Cardiac muscle cell (in vitro differentiated cells and primary cell): ENCODE measurements at regions not wholly inside any gene's neighbourhood (a gene's known extent, or its start where the extent isn't known, plus 50 kb on each side); places are given as distances from the start of the nearest gene placed in this dataset.

Experiments used
- DNase-seq, 2 donors: peaks; one replicate each; pipeline versions ENCODE4 v3.0.0 to v3.0.0-alpha.2; 2010 to 2017; ENCODE audit warnings: low read depth in 1 of 2, low spot score in 1 of 2
- H3K27ac ChIP-seq: fragments of 200-600 bp; sonication (generic); 2 replicates; pipeline ENCODE4 v1.5.1; 2016
- H3K27me3 ChIP-seq: fragments of 200-600 bp; sonication (generic); 2 replicates; pipeline ENCODE4 v1.6.0; 2016; ENCODE audit warnings: control low read depth
- H3K36me3 ChIP-seq: fragments of 200-600 bp; sonication (generic); 2 replicates; pipeline ENCODE4 v1.5.1; 2016; ENCODE audit warnings: control low read depth
- H3K4me1 ChIP-seq: fragments of 200-600 bp; sonication (generic); 2 replicates; pipeline ENCODE4 v1.8.1; 2017; ENCODE audit warnings: low read depth, mild to moderate bottlenecking, mixed run types
- H3K4me3 ChIP-seq: fragments of 200-600 bp; sonication (generic); 2 replicates; pipeline ENCODE4 v1.5.1; 2016; ENCODE audit warnings: mild to moderate bottlenecking
- H3K9me3 ChIP-seq: fragments of 200-600 bp; sonication (generic); 2 replicates; pipeline ENCODE4 v1.5.1; 2017; ENCODE audit warnings: low read depth, mild to moderate bottlenecking, control low read depth
- CTCF ChIP-seq: IDR thresholded peaks from 2 replicates; pipeline ENCODE4 v1.5.1; 2012; ENCODE audit warnings: low read depth, mild to moderate bottlenecking, low read length

GRCh38 chr4:64533637-64534036 lies 124.4 kb upstream of the TECRL start:
- DNase-seq = no peak
- TF ChIP-seq CTCF = no peak
- no peak overlapping the region for H3K27ac ChIP-seq
- H3K27me3 ChIP-seq = no peaks in the 10 kb centered on the region
- H3K36me3 ChIP-seq = no peaks in the 10 kb centered on the region
- H3K9me3 ChIP-seq = no peaks in the 10 kb centered on the region
- H3K4me1 ChIP-seq = peaks cover 4% of the 10 kb centered on the region
- H3K4me3 ChIP-seq = no peak overlapping the region

GRCh38 chr4:64533159-64533558 lies 123.9 kb upstream of the TECRL start:
- Histone ChIP-seq H3K4me1 (peaks cover 4% of the 10 kb centered on the region), H3K4me3 (no peak overlapping the region), H3K9me3 (no peaks in the 10 kb centered on the region), H3K36me3 (no peaks in the 10 kb centered on the region), H3K27me3 (no peaks in the 10 kb centered on the region), H3K27ac (no peak overlapping the region)
- DNase-seq = no peak
- no peak for TF ChIP-seq CTCF

- H3K9me3 ChIP-seq = no peaks in the 10 kb centered on the region
- H3K36me3 ChIP-seq = no peaks in the 10 kb centered on the region
- H3K27me3 ChIP-seq = no peaks in the 10 kb centered on the region
- no peak overlapping the region for H3K4me3 ChIP-seq
- TF ChIP-seq CTCF = no peak
- no peak overlapping the region for H3K27ac ChIP-seq
- DNase-seq = no peak
- peaks cover 11% of the 10 kb centered on the region for H3K4me1 ChIP-seq
Observed at GRCh38 chr4:64520421-64520820, 111.2 kb upstream of the TECRL start.

- no peaks in the 10 kb centered on the region for H3K27me3 ChIP-seq
- H3K4me3 ChIP-seq = no peak overlapping the region
- DNase-seq = no peak
- no peaks in the 10 kb centered on the region for H3K9me3 ChIP-seq
- no peak for TF ChIP-seq CTCF
- no peak overlapping the region for H3K27ac ChIP-seq
- H3K36me3 ChIP-seq = no peaks in the 10 kb centered on the region
- peaks cover 11% of the 10 kb centered on the region for H3K4me1 ChIP-seq
Observed at GRCh38 chr4:64518600-64518999, 109.3 kb upstream of the TECRL start.

GRCh38 chr4:64516176-64516575 lies 106.9 kb upstream of the TECRL start:
- no peak for TF ChIP-seq CTCF
- no peak for DNase-seq
- H3K4me3 ChIP-seq = no peak overlapping the region
- no peaks in the 10 kb centered on the region for H3K27me3 ChIP-seq
- peaks cover 11% of the 10 kb centered on the region for H3K4me1 ChIP-seq
- no peak overlapping the region for H3K27ac ChIP-seq
- H3K36me3 ChIP-seq = no peaks in the 10 kb centered on the region
- no peaks in the 10 kb centered on the region for H3K9me3 ChIP-seq

- H3K4me1 ChIP-seq = peaks cover 15% of the 10 kb centered on the region
- TF ChIP-seq CTCF = no peak
- no peak for DNase-seq
- no peaks in the 10 kb centered on the region for H3K9me3 ChIP-seq
- no peak overlapping the region for H3K27ac ChIP-seq
- H3K36me3 ChIP-seq = no peaks in the 10 kb centered on the region
- no peaks in the 10 kb centered on the region for H3K27me3 ChIP-seq
- no peak overlapping the region for H3K4me3 ChIP-seq
Observed at GRCh38 chr4:64508089-64508488, 98.8 kb upstream of the TECRL start.
